Ectodermal cell (in vitro differentiated cells): ENCODE measurements at regions not wholly inside any gene's neighbourhood (a gene's known extent, or its start where the extent isn't known, plus 50 kb on each side); places are given as distances from the start of the nearest gene placed in this dataset.

Source experiments
- H3K27ac ChIP-seq: 2 replicates; pipeline ENCODE4 v1.7.0; 2013; ENCODE audit warnings: mild to moderate bottlenecking, low read depth, low read length; ENCODE audit not compliant: insufficient read depth, poor library complexity, severe bottlenecking
- H3K27me3 ChIP-seq: 2 replicates; pipeline ENCODE4 v1.7.0; 2013; ENCODE audit warnings: mild to moderate bottlenecking, low read length; ENCODE audit not compliant: insufficient read depth, control insufficient read depth, poor library complexity, severe bottlenecking
- H3K36me3 ChIP-seq: one replicate; pipeline ENCODE4 v1.7.0; 2013; ENCODE audit warnings: low read length; ENCODE audit not compliant: control insufficient read depth, insufficient read depth
- H3K4me1 ChIP-seq: one replicate; pipeline ENCODE4 v1.7.0; 2013; ENCODE audit warnings: low read length; ENCODE audit not compliant: control insufficient read depth, insufficient read depth
- H3K4me3 ChIP-seq: 2 replicates; pipeline ENCODE4 v1.7.0; 2013; ENCODE audit warnings: low read depth, low read length, control low read depth; ENCODE audit not compliant: insufficient read depth
- H3K9me3 ChIP-seq: 2 replicates; pipeline ENCODE4 v1.7.0; 2013; ENCODE audit warnings: mild to moderate bottlenecking, low read length, moderate library complexity; ENCODE audit not compliant: control insufficient read depth
- WGBS, 2 experiments: methylation state at CpG; one replicate each; pipeline ENCODE4 v1.1.7; 2013; ENCODE audit warnings: missing lambda C conversion rate in 2 of 2; 5-methylcytosine and 5-hydroxymethylcytosine counted together

- Histone ChIP-seq H3K27ac (no peak overlapping the region), H3K27me3 (no peaks in the 10 kb centered on the region), H3K9me3 (no peaks in the 10 kb centered on the region), H3K4me3 (no peak overlapping the region), H3K36me3 (no peaks in the 10 kb centered on the region), H3K4me1 (no peaks in the 10 kb centered on the region)
Observed at GRCh38 chr1:168989985-168990384, 116.5 kb upstream of the ATP1B1 start.

GRCh38 chr1:168991667-168992475 lies 114.6 kb upstream of the ATP1B1 start:
- H3K4me1 ChIP-seq = no peaks in the 10 kb centered on the region
- no peak overlapping the region for H3K4me3 ChIP-seq
- WGBS, 2 experiments = 88 to 92% methylated on average over 4 of the region's 4 CpGs
- no peaks in the 10 kb centered on the region for H3K36me3 ChIP-seq
- no peaks in the 10 kb centered on the region for H3K9me3 ChIP-seq
- no peaks in the 10 kb centered on the region for H3K27me3 ChIP-seq
- no peak overlapping the region for H3K27ac ChIP-seq

- Histone ChIP-seq H3K27me3 (no peaks in the 10 kb centered on the region), H3K9me3 (no peaks in the 10 kb centered on the region), H3K4me1 (no peaks in the 10 kb centered on the region), H3K27ac (no peak overlapping the region), H3K36me3 (no peaks in the 10 kb centered on the region), H3K4me3 (no peak overlapping the region)
- whole genome bisulfite sequencing, 2 experiments = 80 to 94% methylated on average over 5 of the region's 5 CpGs
Observed at GRCh38 chr1:169001353-169001752, 105.1 kb upstream of the ATP1B1 start.

DNA sequence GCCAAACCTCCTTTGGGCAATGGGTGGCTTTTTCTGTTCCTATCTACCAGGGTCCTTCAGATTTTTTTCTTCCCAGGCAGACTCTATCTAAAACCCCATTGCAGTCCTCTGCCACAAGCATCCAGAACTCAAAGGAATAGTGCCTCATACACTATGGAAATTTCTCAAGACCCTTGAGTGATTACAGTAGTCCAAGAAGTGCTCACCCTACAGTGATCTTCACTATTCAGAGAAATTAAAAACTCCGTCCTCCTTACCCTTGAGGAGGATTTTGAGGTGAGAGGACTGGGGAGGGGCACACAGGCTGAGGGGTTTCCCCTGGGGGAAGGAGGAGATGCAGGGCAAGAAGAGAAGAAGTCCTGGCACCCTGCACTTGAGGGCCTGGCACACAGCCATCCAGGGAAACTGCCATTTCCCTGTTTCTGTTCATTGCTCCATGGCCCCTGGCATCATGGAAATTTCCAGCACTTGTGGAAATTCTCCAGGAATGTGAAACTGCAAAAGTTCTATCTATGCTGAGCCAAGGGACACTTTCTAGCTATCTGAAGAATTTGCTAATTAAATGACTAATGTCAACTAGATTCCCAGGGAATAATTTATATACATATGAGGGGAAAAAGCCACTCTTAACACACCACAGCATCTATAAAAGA lies 102.5 kb upstream of the ATP1B1 start:
- Histone ChIP-seq H3K27me3 (no peaks in the 10 kb centered on the region), H3K27ac (no peak overlapping the region)

GRCh38 chr1:169005776-169006175 lies 100.7 kb upstream of the ATP1B1 start:
- Histone ChIP-seq H3K9me3 (no peaks in the 10 kb centered on the region), H3K4me3 (no peak overlapping the region), H3K4me1 (no peaks in the 10 kb centered on the region), H3K27ac (no peak overlapping the region), H3K36me3 (no peaks in the 10 kb centered on the region), H3K27me3 (no peaks in the 10 kb centered on the region)
- WGBS, 2 experiments = 90 to 93% methylated on average over 4 of the region's 4 CpGs

More for the DNA sequence above, 102.5 kb upstream of the ATP1B1 start:
- no peaks in the 10 kb centered on the region for H3K4me1 ChIP-seq
- WGBS, 2 experiments = 100% methylated on average over 1 of the region's 1 CpG; no CpG with 5 or more reads in 1 of the 2 experiments
- no peak overlapping the region for H3K4me3 ChIP-seq
- no peaks in the 10 kb centered on the region for H3K9me3 ChIP-seq
- no peaks in the 10 kb centered on the region for H3K36me3 ChIP-seq

DNA sequence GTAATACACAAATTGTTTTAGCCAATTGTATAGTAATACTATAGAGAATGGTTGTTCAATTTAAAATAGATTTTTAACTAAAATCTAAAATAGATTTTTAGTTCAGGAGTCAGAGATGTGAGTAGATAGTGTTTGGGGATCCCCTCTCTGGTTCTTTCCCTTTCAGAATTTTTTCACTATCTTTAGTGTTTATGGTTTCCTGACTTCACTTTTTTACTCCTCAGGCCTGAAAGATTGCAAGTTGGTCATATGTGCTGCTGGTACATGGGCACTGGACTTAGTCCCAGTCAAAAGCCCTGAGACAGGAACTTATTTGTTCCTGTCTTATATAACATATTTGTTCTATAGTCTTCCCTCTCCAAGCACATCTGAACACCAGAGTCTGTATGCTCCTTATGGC lies 96.8 kb upstream of the ATP1B1 start:
- Histone ChIP-seq H3K4me3 (no peak overlapping the region), H3K36me3 (no peaks in the 10 kb centered on the region), H3K4me1 (no peaks in the 10 kb centered on the region), H3K9me3 (no peaks in the 10 kb centered on the region), H3K27me3 (no peaks in the 10 kb centered on the region), H3K27ac (no peak overlapping the region)

DNA sequence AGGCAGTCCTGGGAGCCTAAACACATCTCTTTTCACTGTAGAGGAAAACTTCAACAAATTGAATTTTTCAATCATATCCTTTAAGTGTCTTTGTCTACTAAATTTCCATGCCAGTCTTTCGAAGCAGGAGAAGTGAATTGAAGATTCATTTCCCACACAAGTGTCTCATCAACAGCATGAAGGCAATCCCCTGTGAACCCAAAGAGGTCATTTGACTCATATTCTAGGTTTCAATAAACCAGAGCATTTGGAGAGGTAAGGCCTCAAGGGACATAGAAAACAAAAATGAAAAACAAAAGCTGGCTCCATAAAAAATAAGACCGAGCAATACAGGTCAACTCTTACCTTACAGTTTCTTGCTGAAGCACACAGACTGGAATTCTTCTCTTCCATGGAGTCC lies 94.1 kb upstream of the ATP1B1 start:
- Histone ChIP-seq H3K36me3 (no peaks in the 10 kb centered on the region), H3K9me3 (no peaks in the 10 kb centered on the region), H3K27me3 (no peaks in the 10 kb centered on the region), H3K4me3 (no peak overlapping the region), H3K4me1 (no peaks in the 10 kb centered on the region), H3K27ac (no peak overlapping the region)
- 89 to 96% methylated on average over 2 of the region's 2 CpGs for WGBS, 2 experiments

DNA sequence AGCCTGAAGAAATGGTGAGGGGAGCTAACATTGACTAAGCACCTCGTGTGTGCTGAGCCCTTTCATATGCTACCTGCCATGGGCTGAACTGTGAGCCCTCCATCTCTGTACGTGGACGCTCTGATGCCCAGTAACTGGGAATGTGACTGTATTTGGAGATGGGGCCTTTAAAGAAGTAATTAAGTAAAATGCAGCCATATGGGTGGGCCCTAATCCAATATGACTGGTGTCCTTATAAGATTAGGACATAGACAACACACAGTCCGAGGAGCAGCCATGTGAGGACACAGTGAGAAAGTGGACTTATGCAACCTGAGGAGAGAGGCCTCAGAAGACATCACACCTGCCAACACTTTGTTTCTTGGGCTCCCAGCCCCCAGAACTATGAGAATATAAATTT lies 92.7 kb upstream of the ATP1B1 start:
- Histone ChIP-seq H3K36me3 (no peaks in the 10 kb centered on the region), H3K9me3 (no peaks in the 10 kb centered on the region), H3K27me3 (no peaks in the 10 kb centered on the region), H3K4me1 (no peaks in the 10 kb centered on the region), H3K4me3 (no peak overlapping the region), H3K27ac (no peak overlapping the region)
- 82 to 90% methylated on average over 4 of the region's 4 CpGs for WGBS, 2 experiments

- Histone ChIP-seq H3K4me3 (no peak overlapping the region), H3K36me3 (no peaks in the 10 kb centered on the region), H3K27me3 (no peaks in the 10 kb centered on the region), H3K9me3 (no peaks in the 10 kb centered on the region), H3K27ac (no peak overlapping the region), H3K4me1 (no peaks in the 10 kb centered on the region)
- WGBS, 2 experiments = 92 to 97% methylated on average over 4 to 5 of the region's 5 CpGs
Observed at GRCh38 chr1:169015464-169015863, 91.0 kb upstream of the ATP1B1 start.

GRCh38 chr1:169018751-169019150 lies 87.7 kb upstream of the ATP1B1 start:
- no peaks in the 10 kb centered on the region for H3K9me3 ChIP-seq
- H3K4me1 ChIP-seq = no peaks in the 10 kb centered on the region
- H3K27me3 ChIP-seq = no peaks in the 10 kb centered on the region
- H3K36me3 ChIP-seq = no peaks in the 10 kb centered on the region
- 84 to 95% methylated on average over 4 of the region's 4 CpGs for WGBS, 2 experiments
- no peak overlapping the region for H3K4me3 ChIP-seq
- no peak overlapping the region for H3K27ac ChIP-seq
